HT1080 (cell line): ENCODE measurements at regions not wholly inside any gene's neighbourhood (a gene's known extent, or its start where the extent isn't known, plus 50 kb on each side); places are given as distances from the start of the nearest gene placed in this dataset.

Experiments
- DNase-seq: peaks from one replicate; pipeline ENCODE4 v3.0.0-alpha.2; 2015; ENCODE audit warnings: low read depth

- DNase-seq = no peak
These were observed 154.3 kb upstream of the RAI14 start for GRCh38 chr5:34501840-34502239.

- no peak for DNase-seq
These were observed 153.5 kb upstream of the RAI14 start for GRCh38 chr5:34502581-34502980.

GRCh38 chr5:34503379-34504253, 152.5 kb upstream of the RAI14 start:
- DNase-seq = no peak

GRCh38 chr5:34504967-34505366, 151.2 kb upstream of the RAI14 start:
- no peak for DNase-seq

GRCh38 chr5:34505731-34506130, 150.4 kb upstream of the RAI14 start:
- no peak for DNase-seq

- DNase-seq = no peak
These were observed 148.2 kb upstream of the RAI14 start for GRCh38 chr5:34507933-34508332.

GRCh38 chr5:34509392-34509791, 146.7 kb upstream of the RAI14 start:
- DNase-seq = no peak

GRCh38 chr5:34510002-34510401, 146.1 kb upstream of the RAI14 start:
- DNase-seq = no peak

GRCh38 chr5:34511063-34511462, 145.1 kb upstream of the RAI14 start:
- DNase-seq = no peak

GRCh38 chr5:34511481-34511880, 144.6 kb upstream of the RAI14 start:
- no peak for DNase-seq

GRCh38 chr5:34511915-34512314, 144.2 kb upstream of the RAI14 start:
- DNase-seq = no peak

GRCh38 chr5:34516166-34516565, 140.0 kb upstream of the RAI14 start:
- no peak for DNase-seq

GRCh38 chr5:34516686-34517085, 139.4 kb upstream of the RAI14 start:
- DNase-seq = no peak

- peak; percentile 74 for DNase-seq
These were observed 138.9 kb upstream of the RAI14 start for GRCh38 chr5:34517249-34517648.

GRCh38 chr5:34519489-34520220, 136.5 kb upstream of the RAI14 start:
- peak; percentile 62 for DNase-seq

- DNase-seq = no peak
These were observed 134.4 kb upstream of the RAI14 start for GRCh38 chr5:34521628-34522290.

GRCh38 chr5:34522599-34523386, 133.3 kb upstream of the RAI14 start:
- peak; percentile 75 for DNase-seq

- DNase-seq = no peak
These were observed 132.8 kb upstream of the RAI14 start for GRCh38 chr5:34523387-34523726.

- DNase-seq = peak; percentile 60
These were observed 132.0 kb upstream of the RAI14 start for GRCh38 chr5:34524123-34524522.

- no peak for DNase-seq
These were observed 130.4 kb upstream of the RAI14 start for GRCh38 chr5:34525761-34526160.

GRCh38 chr5:34526682-34527305, 129.3 kb upstream of the RAI14 start:
- no peak for DNase-seq
